Transverse colon (tissue), 4 donors: ENCODE measurements at regions not wholly inside any gene's neighbourhood (a gene's known extent, or its start where the extent isn't known, plus 50 kb on each side); places are given as distances from the start of the nearest gene placed in this dataset.

ENCODE experiments used
- EP300 ChIP-seq: sonication (generic); formaldehyde crosslinking; IDR thresholded peaks from one replicate; pipeline ENCODE4 v1.6.1; 2017; ENCODE audit warnings: antibody characterized with exemption, low read depth
- POLR2A ChIP-seq: fragments of 450-650 bp; IDR thresholded peaks from one replicate; pipeline ENCODE4 v1.6.1; 2016; ENCODE audit warnings: antibody characterized with exemption, mild to moderate bottlenecking, moderate library complexity
- POLR2AphosphoS5 ChIP-seq, 3 donors: sonication (generic); formaldehyde crosslinking; IDR thresholded peaks; one replicate each; pipeline ENCODE4 v1.6.1; 2016; ENCODE audit warnings: antibody characterized with exemption in 3 of 3
- TF ChIP-seq, protein P1 (sequence below), 5 experiments: fragments of 200-600 bp in 3 of 5; fragments of 450-650 bp in 2 of 5; sonication (generic) in 3 of 5; IDR thresholded peaks; 1 replicate in 2 of 5; 2 replicates in 3 of 5; pipeline ENCODE4 v1.5.1; 2016 to 2017; ENCODE audit warnings: antibody characterized with exemption in 5 of 5, inconsistent platforms in 3 of 5, mild to moderate bottlenecking in 2 of 5, moderate library complexity in 1 of 5

DNA sequence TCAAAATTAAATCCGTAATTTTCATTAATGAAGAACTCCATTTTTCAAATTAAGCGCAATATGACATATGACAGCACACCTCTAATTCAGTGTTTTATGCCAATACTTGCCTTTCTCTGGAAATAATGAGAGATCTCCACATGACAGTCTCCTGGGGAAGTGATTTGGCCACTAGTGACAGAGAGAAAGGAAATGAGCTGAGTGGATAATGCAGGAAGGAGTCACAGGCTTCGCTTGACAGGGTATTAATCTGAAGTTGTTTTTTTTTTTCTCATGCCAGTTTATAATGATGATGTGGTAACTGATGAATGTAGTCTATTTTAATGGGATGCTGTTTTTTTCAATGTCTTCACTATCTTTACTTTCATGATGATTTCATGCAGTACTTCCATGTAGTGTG is 1079.4 kb upstream of the GYPC start:
- TF ChIP-seq, protein P1, sequence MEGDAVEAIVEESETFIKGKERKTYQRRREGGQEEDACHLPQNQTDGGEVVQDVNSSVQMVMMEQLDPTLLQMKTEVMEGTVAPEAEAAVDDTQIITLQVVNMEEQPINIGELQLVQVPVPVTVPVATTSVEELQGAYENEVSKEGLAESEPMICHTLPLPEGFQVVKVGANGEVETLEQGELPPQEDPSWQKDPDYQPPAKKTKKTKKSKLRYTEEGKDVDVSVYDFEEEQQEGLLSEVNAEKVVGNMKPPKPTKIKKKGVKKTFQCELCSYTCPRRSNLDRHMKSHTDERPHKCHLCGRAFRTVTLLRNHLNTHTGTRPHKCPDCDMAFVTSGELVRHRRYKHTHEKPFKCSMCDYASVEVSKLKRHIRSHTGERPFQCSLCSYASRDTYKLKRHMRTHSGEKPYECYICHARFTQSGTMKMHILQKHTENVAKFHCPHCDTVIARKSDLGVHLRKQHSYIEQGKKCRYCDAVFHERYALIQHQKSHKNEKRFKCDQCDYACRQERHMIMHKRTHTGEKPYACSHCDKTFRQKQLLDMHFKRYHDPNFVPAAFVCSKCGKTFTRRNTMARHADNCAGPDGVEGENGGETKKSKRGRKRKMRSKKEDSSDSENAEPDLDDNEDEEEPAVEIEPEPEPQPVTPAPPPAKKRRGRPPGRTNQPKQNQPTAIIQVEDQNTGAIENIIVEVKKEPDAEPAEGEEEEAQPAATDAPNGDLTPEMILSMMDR (IDR thresholded peaks at IDR 0.05): no peak
- no peak for TF ChIP-seq POLR2A
- no peak for TF ChIP-seq POLR2AphosphoS5 (IDR thresholded peaks at IDR 0.05)
- TF ChIP-seq EP300: no peak
